ENCODE measurements at regions not wholly inside any gene's neighbourhood (a gene's known extent, or its start where the extent isn't known, plus 50 kb on each side); places are given as distances from the start of the nearest gene placed in this dataset.

- DNase-seq (ENCODE audit: low spot score): no peak
Measured at GRCh38 chr12:88417531-88417930, 162.7 kb downstream of the KITLG start.

GRCh38 chr12:88418856-88419497 is 161.3 kb downstream of the KITLG start:
- DNase-seq (ENCODE audit: low spot score): peak; percentile 60

GRCh38 chr12:88419794-88420193 is 160.5 kb downstream of the KITLG start:
- peak; percentile 17 for DNase-seq (ENCODE audit: low spot score)

- peak; percentile 79 for DNase-seq (ENCODE audit: low spot score)
Measured at GRCh38 chr12:88420457-88420856, 159.8 kb downstream of the KITLG start.

GRCh38 chr12:88424791-88425730 is 155.2 kb downstream of the KITLG start:
- DNase-seq (ENCODE audit: low spot score): no peak

- DNase-seq (ENCODE audit: low spot score): no peak
Measured at GRCh38 chr12:88428350-88428749, 151.9 kb downstream of the KITLG start.

- DNase-seq (ENCODE audit: low spot score): no peak
Measured at GRCh38 chr12:88431246-88431645, 149.0 kb downstream of the KITLG start.

- peak; percentile 26 for DNase-seq (ENCODE audit: low spot score)
Measured at GRCh38 chr12:88432531-88433490, 147.5 kb downstream of the KITLG start.

GRCh38 chr12:88433997-88434703 is 146.1 kb downstream of the KITLG start:
- peak; percentile 23 for DNase-seq (ENCODE audit: low spot score)

DNA sequence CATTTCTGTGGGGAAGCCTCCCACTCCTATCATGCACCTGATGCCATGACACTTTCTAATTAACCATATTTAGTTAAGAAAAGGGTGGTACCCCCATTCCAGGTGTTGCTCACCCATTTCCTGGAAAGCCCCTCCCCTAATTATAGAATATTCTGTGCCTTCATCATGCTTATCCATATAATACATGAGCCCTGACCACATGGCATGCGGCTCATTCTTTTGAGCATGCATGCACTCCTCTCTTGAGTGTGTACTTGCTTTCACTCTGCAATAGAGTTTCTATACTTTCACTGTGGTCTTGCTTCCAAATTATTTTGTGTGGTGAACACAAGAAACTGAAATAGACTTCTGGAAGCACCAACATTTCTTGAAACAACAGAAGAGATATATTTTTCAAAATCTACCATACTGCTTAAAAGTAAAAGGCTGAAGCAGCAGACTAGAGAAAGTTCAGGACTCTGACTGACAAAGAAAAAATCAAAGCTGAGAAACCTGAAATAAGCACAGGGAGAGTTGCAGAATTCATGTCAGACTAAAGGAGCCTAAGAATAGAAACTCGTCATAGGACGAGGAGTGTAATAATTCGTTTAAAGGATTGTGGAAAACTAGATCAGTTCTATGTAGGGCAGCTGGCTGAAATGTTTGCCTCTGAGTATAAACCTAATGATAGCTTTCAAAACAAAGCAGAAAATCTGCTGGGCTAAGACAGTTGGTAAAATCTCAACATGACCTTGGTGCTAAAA is 144.8 kb downstream of the KITLG start:
- DNase-seq (ENCODE audit: low spot score): no peak

DNA sequence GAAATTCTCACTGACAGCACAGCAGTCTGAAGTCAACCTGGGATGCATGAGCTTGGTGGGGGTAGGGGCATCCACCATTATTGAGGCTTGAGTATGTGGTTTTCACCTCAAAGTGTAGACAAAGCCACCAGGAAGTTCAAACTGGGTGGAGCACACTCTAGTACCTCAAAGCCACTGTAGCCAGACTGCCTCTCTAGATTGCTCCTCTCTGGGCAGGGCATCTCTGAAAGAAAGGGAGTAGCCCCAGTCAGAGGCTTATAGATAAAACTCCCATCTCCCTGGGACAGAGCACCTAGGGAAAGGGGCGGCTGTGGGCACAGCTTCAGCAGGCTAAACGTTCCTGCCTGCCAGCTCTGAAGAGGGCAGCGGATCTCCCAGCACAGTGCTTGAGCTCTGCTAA is 143.0 kb downstream of the KITLG start:
- no peak for DNase-seq (ENCODE audit: low spot score)
